GM10248 (cell line): ENCODE measurements at regions not wholly inside any gene's neighbourhood (a gene's known extent, or its start where the extent isn't known, plus 50 kb on each side); places are given as distances from the start of the nearest gene placed in this dataset.

Source experiments
- CTCF ChIA-PET: fragments of 300-600 bp; sonication (Branson Sonifier 250); formaldehyde crosslinking; extraction: SDS; loops from one replicate; lab custom pipeline; 2021; ENCODE audit warnings: antibody characterized with exemption; lab: Yijun Ruan, JAX
- POLR2A ChIA-PET: fragments of 350-650 bp; sonication (Branson Sonifier 250); formaldehyde crosslinking; extraction: SDS; loops from one replicate; lab custom pipeline; 2020; ENCODE audit warnings: antibody characterized with exemption; lab: Yijun Ruan, JAX
- DNase-seq: peaks from one replicate; pipeline ENCODE4 v3.0.0; 2012; ENCODE audit errors: extremely low spot score
- CTCF ChIP-seq: IDR thresholded peaks from 2 replicates; pipeline ENCODE4 v1.5.1; 2012; ENCODE audit warnings: mild to moderate bottlenecking, low read depth; ENCODE audit errors: extremely low read depth, missing control alignments, control extremely low read depth

- CTCF ChIA-PET: no interaction called here
- no peak for DNase-seq
- POLR2A ChIA-PET: no interaction called here
- no peak for TF ChIP-seq CTCF
Observed at GRCh38 chr2:71893646-71894045, 254.0 kb downstream of the CYP26B1 start.

DNA sequence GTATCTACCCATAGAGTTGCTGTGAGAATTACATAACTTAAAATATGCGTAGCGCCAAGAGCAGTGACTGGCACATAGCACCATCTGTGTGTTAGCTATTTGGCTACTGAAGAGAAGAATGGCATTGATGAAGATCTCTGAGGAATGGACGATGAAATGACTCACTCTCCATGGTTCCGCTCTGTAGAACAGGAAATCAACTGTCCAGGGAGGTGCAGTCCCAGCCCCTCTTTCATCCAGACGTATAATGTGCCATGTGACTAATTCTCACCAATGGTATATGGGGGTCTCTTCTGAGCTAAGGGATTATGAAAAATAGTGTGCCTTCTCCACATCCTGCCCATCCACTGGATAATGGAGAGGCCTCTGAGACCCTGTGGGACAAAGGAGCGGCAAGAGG is 254.8 kb downstream of the CYP26B1 start:
- POLR2A ChIA-PET: no interaction called here
- CTCF ChIA-PET: interaction anchor here (0.9 kb wide), 1 partner anchor 31 kb away, joined by 3 read pairs; no protein-coding TSS in a partner anchor

DNA sequence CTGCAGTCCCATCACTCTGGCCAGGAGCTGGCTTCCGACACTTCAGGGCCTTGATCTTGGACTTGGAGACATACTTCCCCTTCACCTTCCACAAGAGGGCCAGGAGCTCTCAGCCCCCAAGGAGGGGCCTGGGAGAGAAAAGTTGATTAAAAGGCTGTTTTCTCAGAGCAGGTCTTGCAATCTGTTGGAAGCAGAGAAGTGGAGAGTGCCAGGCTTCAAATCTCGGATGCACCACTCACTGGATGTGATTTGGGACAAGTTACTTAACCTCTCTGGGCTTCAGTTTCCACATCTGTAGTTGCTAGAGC is 255.3 kb downstream of the CYP26B1 start:
- CTCF ChIA-PET: interaction anchor here (0.9 kb wide), 1 partner anchor 32 kb away, joined by 3 read pairs; no protein-coding TSS in a partner anchor
- no peak for TF ChIP-seq CTCF
- POLR2A ChIA-PET: no interaction called here
- DNase-seq: no peak

More for the DNA sequence above, 254.8 kb downstream of the CYP26B1 start:
- DNase-seq: no peak
- TF ChIP-seq CTCF: no peak

GRCh38 chr2:71891719-71892422 is 255.8 kb downstream of the CYP26B1 start:
- POLR2A ChIA-PET: no interaction called here
- no peak for DNase-seq
- CTCF ChIA-PET: interaction anchor here (0.9 to 1.7 kb wide), 3 partner anchors 17 to 32 kb away, joined by 3 to 5 read pairs (median 3); no protein-coding TSS in a partner anchor
- TF ChIP-seq CTCF: no peak

DNA sequence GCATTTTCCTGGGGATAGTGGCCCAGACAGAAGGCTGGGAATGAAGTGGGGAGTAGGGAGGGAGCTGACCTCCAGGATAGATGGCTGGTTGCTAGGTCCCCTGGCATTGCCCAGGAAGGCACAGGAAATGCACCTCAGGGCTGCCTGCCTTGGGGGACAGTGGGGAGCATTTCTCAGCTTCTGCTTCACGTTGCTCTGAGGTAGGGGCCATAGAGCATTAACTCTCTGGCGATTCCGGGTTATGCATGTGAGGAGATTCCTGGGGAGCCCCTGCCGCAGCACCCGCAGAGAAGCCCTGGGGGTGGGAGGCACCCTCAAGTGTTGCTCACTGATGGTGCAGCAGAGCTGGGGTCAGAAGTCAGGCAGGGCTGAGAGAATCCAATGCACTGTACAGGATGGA is 256.5 kb downstream of the CYP26B1 start:
- ChIA-PET POLR2A (no interaction called here), CTCF (interaction anchor here (0.8 to 1.7 kb wide), 4 partner anchors 16 to 33 kb away, joined by 3 to 5 read pairs (median 3); no protein-coding TSS in a partner anchor)
- no peak for TF ChIP-seq CTCF
- DNase-seq: no peak

DNA sequence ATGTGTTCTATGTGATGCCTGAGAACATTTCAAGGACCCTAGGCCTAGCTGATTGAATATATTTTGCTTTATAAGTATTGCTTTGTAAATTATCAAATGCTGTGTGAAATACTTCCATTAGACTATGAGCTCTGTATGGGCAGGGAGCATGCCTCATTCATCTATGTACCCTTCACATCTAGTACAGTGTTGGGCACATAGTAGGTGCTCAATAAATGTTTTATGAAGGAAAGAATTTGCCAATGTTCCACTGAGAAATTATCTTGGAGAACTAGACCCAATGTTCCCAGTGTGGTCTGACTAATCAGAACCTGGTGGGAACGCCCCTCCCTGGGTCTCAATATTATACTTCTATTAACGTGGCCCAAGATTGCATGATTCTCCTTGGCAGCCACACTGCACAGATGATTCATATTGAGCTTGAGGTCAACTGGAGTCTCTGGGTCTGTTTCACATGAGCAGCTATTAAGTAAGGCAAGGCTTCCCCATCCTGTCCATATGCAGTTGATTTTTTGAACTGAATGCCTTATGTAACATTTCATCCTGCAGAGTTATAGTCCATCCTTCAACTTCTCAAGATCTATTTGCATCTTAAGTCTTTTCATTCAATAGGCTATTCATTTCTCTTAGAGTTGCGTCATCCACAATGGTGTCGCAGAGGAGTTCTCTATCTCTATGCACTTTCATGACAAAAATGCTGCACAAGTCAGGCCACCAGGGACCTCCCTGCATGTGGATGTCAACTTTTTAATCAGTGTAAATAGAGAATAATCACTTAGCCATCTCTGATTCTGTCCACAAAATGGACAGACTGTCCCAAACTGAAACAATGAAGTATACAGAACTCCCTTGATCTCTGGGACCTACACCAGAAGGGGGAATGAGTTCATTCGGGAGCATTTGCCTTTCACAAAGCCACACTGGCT is 257.6 kb downstream of the CYP26B1 start:
- ChIA-PET POLR2A (no interaction called here), CTCF (interaction anchor here (1.0 to 1.7 kb wide), 2 partner anchors 16 to 34 kb away, joined by 3 to 5 read pairs; no protein-coding TSS in a partner anchor)
- TF ChIP-seq CTCF: no peak
- DNase-seq: no peak
